ENCODE measurements at regions not wholly inside any gene's neighbourhood (a gene's known extent, or its start where the extent isn't known, plus 50 kb on each side); places are given as distances from the start of the nearest gene placed in this dataset.

DNA sequence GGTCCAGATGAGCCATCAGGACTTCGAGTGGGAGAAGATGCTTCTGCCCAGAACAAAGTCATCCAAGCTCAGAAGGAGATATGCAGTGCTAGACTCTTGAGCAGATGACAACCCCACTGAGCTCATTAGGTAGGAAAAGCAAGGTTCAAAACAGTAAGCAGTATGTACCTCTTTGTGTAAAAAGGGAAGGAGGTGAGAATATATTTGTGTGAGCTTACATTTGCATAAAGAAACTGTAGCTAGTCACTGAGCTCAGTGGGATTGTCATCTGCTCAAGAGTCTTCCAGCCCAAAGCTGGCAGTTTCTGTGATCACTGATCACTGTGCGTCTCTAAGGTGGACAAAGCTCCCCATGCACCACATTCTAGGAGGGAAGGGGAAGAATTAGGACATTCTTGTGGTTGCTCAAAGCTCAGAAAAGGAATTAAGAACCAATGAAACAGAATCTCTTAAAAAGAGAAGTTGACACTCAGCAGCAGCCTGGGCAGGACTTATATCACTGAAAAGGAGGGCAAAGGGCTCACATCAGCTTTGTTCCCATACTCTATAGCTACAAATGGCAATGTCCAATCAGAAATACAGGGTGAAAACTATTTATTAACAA lies 90.0 kb upstream of the MAFB start:
- TF ChIP-seq GATA2 (IDR thresholded peaks at IDR 0.05; ENCODE audit: insufficient read depth, insufficient read length, low read depth, low read length): no peak
- no peak for TF ChIP-seq CTCF (IDR thresholded peaks at IDR 0.05; ENCODE audit: extremely low read depth in 1 of 2, insufficient read depth in 1 of 2, low read depth in 1 of 2, low read length in 2 of 2)
- no peak for TF ChIP-seq EZH2 (IDR thresholded peaks at IDR 0.05; ENCODE audit: borderline replicate concordance, low read depth, low read length, severe bottlenecking)
- TF ChIP-seq MYC (IDR thresholded peaks at IDR 0.05; ENCODE audit: low read depth, low read length): no peak
- no peak for TF ChIP-seq POLR2A (IDR thresholded peaks at IDR 0.05; ENCODE audit: low read depth, low read length)
- no peak for TF ChIP-seq POLR2AphosphoS5 (IDR thresholded peaks at IDR 0.05; ENCODE audit: insufficient read depth, low read depth, low read length)
- no peak for TF ChIP-seq JUN (IDR thresholded peaks at IDR 0.05; ENCODE audit: borderline replicate concordance, insufficient read depth, insufficient read length, low read depth)
- TF ChIP-seq, protein P1, sequence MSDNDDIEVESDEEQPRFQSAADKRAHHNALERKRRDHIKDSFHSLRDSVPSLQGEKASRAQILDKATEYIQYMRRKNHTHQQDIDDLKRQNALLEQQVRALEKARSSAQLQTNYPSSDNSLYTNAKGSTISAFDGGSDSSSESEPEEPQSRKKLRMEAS (IDR thresholded peaks at IDR 0.05; ENCODE audit: insufficient read depth, insufficient read length): no peak
- TF ChIP-seq FOS (IDR thresholded peaks at IDR 0.05; ENCODE audit: borderline replicate concordance, insufficient read depth, low read length): no peak
